WTC11 (cell line): ENCODE measurements at regions not wholly inside any gene's neighbourhood (a gene's known extent, or its start where the extent isn't known, plus 50 kb on each side); places are given as distances from the start of the nearest gene placed in this dataset.

ENCODE experiments used
- ATAC-seq: fragments of 200-7000 bp; cut with Tn5 transposase; 2 replicates; pipeline ENCODE4 v1.10.0; 2021; ENCODE audit warnings: mild to moderate bottlenecking, moderate library complexity
- CTCF ChIA-PET: fragments of 300-600 bp; sonication (Branson Sonifier 250); formaldehyde crosslinking; loops from one replicate; lab custom pipeline; 2021; ENCODE audit warnings: antibody characterized with exemption; lab: Charles Lee
- POLR2A ChIA-PET: fragments of 350-600 bp; sonication (Branson Sonifier 250); formaldehyde crosslinking; loops from one replicate; lab custom pipeline; 2021; ENCODE audit warnings: antibody characterized with exemption; lab: Charles Lee
- DNase-seq: peaks from one replicate; pipeline ENCODE4 v3.0.0; 2021; ENCODE audit warnings: low spot score
- H3K27ac Mint-ChIP-seq: 2 replicates; pipeline ENCODE4 v1.8.0; 2021; ENCODE audit warnings: mixed read lengths
- H3K27me3 Mint-ChIP-seq: 2 replicates; pipeline ENCODE4 v1.8.0; 2021; ENCODE audit warnings: low read depth, mild to moderate bottlenecking, moderate library complexity, mixed read lengths
- H3K36me3 Mint-ChIP-seq: 2 replicates; pipeline ENCODE4 v1.8.0; 2021; ENCODE audit warnings: mixed read lengths
- H3K4me1 Mint-ChIP-seq: 2 replicates; pipeline ENCODE4 v1.8.0; 2022; ENCODE audit warnings: mixed read lengths
- H3K4me3 Mint-ChIP-seq: 2 replicates; pipeline ENCODE4 v1.8.0; 2021; ENCODE audit warnings: mild to moderate bottlenecking, moderate library complexity, mixed read lengths
- H3K9me3 Mint-ChIP-seq: 2 replicates; pipeline ENCODE4 v1.8.0; 2021; ENCODE audit warnings: mixed read lengths
- ARID4B ChIP-seq: sonication (generic); formaldehyde crosslinking; IDR thresholded peaks from 2 replicates; pipeline ENCODE4 v1.8.0; 2023; ENCODE audit warnings: missing genetic modification reagents, mild to moderate bottlenecking, borderline replicate concordance
- CREM ChIP-seq: sonication (generic); formaldehyde crosslinking; IDR thresholded peaks from 2 replicates; pipeline ENCODE4 v1.8.1; 2022; ENCODE audit warnings: mild to moderate bottlenecking, missing genetic modification reagents, moderate library complexity
- E2F5 ChIP-seq: sonication (generic); formaldehyde crosslinking; IDR thresholded peaks from 2 replicates; pipeline ENCODE4 v1.8.1; 2022; ENCODE audit warnings: mild to moderate bottlenecking, moderate library complexity, missing genetic modification reagents
- EMX1 ChIP-seq: fragments of 250-450 bp; sonication (Bioruptor Pico); IDR thresholded peaks from 2 replicates; pipeline ENCODE4 v1.8.0; 2021; ENCODE audit warnings: mild to moderate bottlenecking
- ERG ChIP-seq: fragments of 250-450 bp; sonication (Bioruptor Pico); IDR thresholded peaks from 2 replicates; pipeline ENCODE4 v1.8.0; 2021; ENCODE audit warnings: mild to moderate bottlenecking
- FOXJ3 ChIP-seq: sonication (generic); formaldehyde crosslinking; IDR thresholded peaks from 2 replicates; pipeline ENCODE4 v1.9.0; 2021; ENCODE audit warnings: missing genetic modification reagents, mild to moderate bottlenecking, borderline replicate concordance
- FOXK1 ChIP-seq: sonication (generic); formaldehyde crosslinking; IDR thresholded peaks from 2 replicates; pipeline ENCODE4 v1.8.0; 2022; ENCODE audit warnings: mild to moderate bottlenecking, moderate library complexity, missing genetic modification reagents
- GABPB1 ChIP-seq: sonication (generic); formaldehyde crosslinking; IDR thresholded peaks from 2 replicates; pipeline ENCODE4 v1.8.1; 2023; ENCODE audit warnings: mild to moderate bottlenecking, missing genetic modification reagents
- MXD4 ChIP-seq: fragments of 250-450 bp; sonication (Bioruptor Pico); IDR thresholded peaks from 2 replicates; pipeline ENCODE4 v1.8.0; 2021; ENCODE audit warnings: mild to moderate bottlenecking, moderate library complexity, borderline replicate concordance
- MYBL2 ChIP-seq: sonication (generic); formaldehyde crosslinking; IDR thresholded peaks from 2 replicates; pipeline ENCODE4 v1.8.1; 2023; ENCODE audit warnings: mild to moderate bottlenecking, moderate library complexity, missing genetic modification reagents
- SOX15 ChIP-seq: fragments of 250-450 bp; sonication (Bioruptor Pico); IDR thresholded peaks from 2 replicates; pipeline ENCODE4 v1.9.0; 2021; ENCODE audit warnings: mild to moderate bottlenecking
- STAT6 ChIP-seq: sonication (generic); formaldehyde crosslinking; conservative IDR thresholded peaks from 2 replicates; pipeline ENCODE4 v1.8.1; 2023; ENCODE audit warnings: mild to moderate bottlenecking, low read depth, missing genetic modification reagents, moderate library complexity
- TCF7 ChIP-seq: sonication (generic); formaldehyde crosslinking; IDR thresholded peaks from 2 replicates; pipeline ENCODE4 v1.8.0; 2022; ENCODE audit warnings: mild to moderate bottlenecking, low read depth, missing genetic modification reagents, moderate library complexity
- TP53 ChIP-seq: sonication (generic); formaldehyde crosslinking; IDR thresholded peaks from 2 replicates; pipeline ENCODE4 v1.8.1; 2023; ENCODE audit warnings: mild to moderate bottlenecking, missing genetic modification reagents
- ZBTB43 ChIP-seq: sonication (generic); formaldehyde crosslinking; IDR thresholded peaks from 2 replicates; pipeline ENCODE4 v1.8.1; 2023; ENCODE audit warnings: mild to moderate bottlenecking, missing genetic modification reagents
- ZNF263 ChIP-seq: sonication (generic); formaldehyde crosslinking; IDR thresholded peaks from 2 replicates; pipeline ENCODE4 v1.8.1; 2022; ENCODE audit warnings: low read depth, mild to moderate bottlenecking, moderate library complexity, missing genetic modification reagents
- ZNF396 ChIP-seq: fragments of 250-450 bp; sonication (Bioruptor Pico); IDR thresholded peaks from 2 replicates; pipeline ENCODE4 v1.8.0; 2021; ENCODE audit warnings: mild to moderate bottlenecking, moderate library complexity, borderline replicate concordance
- ZNF532 ChIP-seq: fragments of 250-450 bp; sonication (Bioruptor Pico); IDR thresholded peaks from 2 replicates; pipeline ENCODE4 v1.9.0; 2021; ENCODE audit warnings: mild to moderate bottlenecking, borderline replicate concordance

- no peak for TF ChIP-seq ARID4B (CRISPR knock-in tag)
Measured at GRCh38 chr5:37933576-37933975, 93.7 kb upstream of the GDNF start (continued).

GRCh38 chr5:37932450-37932849 is 92.6 kb upstream of the GDNF start:
- CTCF ChIA-PET: no interaction called here
- H3K36me3 Mint-ChIP-seq: no peaks in the 10 kb centered on the region
- H3K27me3 Mint-ChIP-seq: peaks cover 3% of the 10 kb centered on the region
- no peak for ATAC-seq
- TF ChIP-seq FOXJ3 (CRISPR knock-in tag) (no peak), ZBTB43 (no peak), ZNF532 (CRISPR knock-in tag) (no peak), STAT6 (CRISPR knock-in tag) (no peak), CREM (no peak), EMX1 (CRISPR knock-in tag) (no peak), GABPB1 (CRISPR knock-in tag) (no peak), FOXK1 (CRISPR knock-in tag) (no peak)
- POLR2A ChIA-PET: no interaction called here
- peaks cover 14% of the 10 kb centered on the region for H3K9me3 Mint-ChIP-seq
- no peak overlapping the region for H3K4me3 Mint-ChIP-seq
- no peak for DNase-seq
- no peaks in the 10 kb centered on the region for H3K4me1 Mint-ChIP-seq
- H3K27ac Mint-ChIP-seq: no peak overlapping the region

- no peaks in the 10 kb centered on the region for H3K4me1 Mint-ChIP-seq
- no peak overlapping the region for H3K4me3 Mint-ChIP-seq
- ChIA-PET CTCF (no interaction called here), POLR2A (no interaction called here)
- no peak overlapping the region for H3K27ac Mint-ChIP-seq
- H3K27me3 Mint-ChIP-seq: peaks cover 3% of the 10 kb centered on the region
- H3K9me3 Mint-ChIP-seq: peaks cover 7% of the 10 kb centered on the region
- no peak for DNase-seq
- no peak for ATAC-seq
- no peaks in the 10 kb centered on the region for H3K36me3 Mint-ChIP-seq
- TF ChIP-seq ZNF396 (CRISPR knock-in tag) (no peak), ZBTB43 (no peak), E2F5 (CRISPR knock-in tag) (no peak), SOX15 (no peak), TP53 (no peak), TCF7 (CRISPR knock-in tag) (no peak), MXD4 (CRISPR knock-in tag) (no peak), ZNF263 (CRISPR knock-in tag) (no peak), ERG (no peak), MYBL2 (CRISPR knock-in tag) (no peak)
Measured at GRCh38 chr5:37931541-37931940, 91.7 kb upstream of the GDNF start.
